Peyer's patch (tissue), 4 donors: ENCODE measurements at regions not wholly inside any gene's neighbourhood (a gene's known extent, or its start where the extent isn't known, plus 50 kb on each side); places are given as distances from the start of the nearest gene placed in this dataset.

ENCODE experiments used
- POLR2A ChIP-seq, 2 donors: fragments of 450-650 bp; IDR thresholded peaks; one replicate each; pipeline ENCODE4 v1.5.1; 2017; ENCODE audit warnings: antibody characterized with exemption in 2 of 2, mild to moderate bottlenecking in 2 of 2, moderate library complexity in 2 of 2
- TF ChIP-seq, protein P1 (sequence below), 6 experiments: fragments of 450-650 bp in 4 of 6; fragments of 200-600 bp in 2 of 6; sonication (generic) in 1 of 6; IDR thresholded peaks; one replicate each; pipeline ENCODE4 v1.5.1; 2017 to 2019; ENCODE audit warnings: antibody characterized with exemption in 6 of 6, mild to moderate bottlenecking in 3 of 6, moderate library complexity in 1 of 6

DNA sequence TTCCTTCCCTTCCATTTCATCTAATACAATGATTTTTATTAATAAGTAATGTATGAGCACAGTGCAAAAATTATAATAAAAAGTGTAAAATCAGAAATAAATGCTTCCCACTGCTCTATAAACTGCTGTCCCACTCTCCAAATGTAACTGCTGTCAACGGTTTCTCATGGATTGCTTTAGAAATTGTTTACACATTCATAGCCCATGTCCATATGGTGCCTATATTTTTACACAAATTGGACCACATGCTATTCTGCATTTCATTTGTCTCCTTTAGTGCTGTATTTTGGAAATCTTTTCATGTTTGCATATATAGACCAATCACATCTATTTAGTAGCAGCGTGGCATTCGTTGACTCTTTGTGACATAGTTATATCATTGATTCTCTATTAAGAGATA is 164.7 kb upstream of the SLCO3A1 start:
- TF ChIP-seq POLR2A (IDR thresholded peaks at IDR 0.05): no peak
- TF ChIP-seq, protein P1, sequence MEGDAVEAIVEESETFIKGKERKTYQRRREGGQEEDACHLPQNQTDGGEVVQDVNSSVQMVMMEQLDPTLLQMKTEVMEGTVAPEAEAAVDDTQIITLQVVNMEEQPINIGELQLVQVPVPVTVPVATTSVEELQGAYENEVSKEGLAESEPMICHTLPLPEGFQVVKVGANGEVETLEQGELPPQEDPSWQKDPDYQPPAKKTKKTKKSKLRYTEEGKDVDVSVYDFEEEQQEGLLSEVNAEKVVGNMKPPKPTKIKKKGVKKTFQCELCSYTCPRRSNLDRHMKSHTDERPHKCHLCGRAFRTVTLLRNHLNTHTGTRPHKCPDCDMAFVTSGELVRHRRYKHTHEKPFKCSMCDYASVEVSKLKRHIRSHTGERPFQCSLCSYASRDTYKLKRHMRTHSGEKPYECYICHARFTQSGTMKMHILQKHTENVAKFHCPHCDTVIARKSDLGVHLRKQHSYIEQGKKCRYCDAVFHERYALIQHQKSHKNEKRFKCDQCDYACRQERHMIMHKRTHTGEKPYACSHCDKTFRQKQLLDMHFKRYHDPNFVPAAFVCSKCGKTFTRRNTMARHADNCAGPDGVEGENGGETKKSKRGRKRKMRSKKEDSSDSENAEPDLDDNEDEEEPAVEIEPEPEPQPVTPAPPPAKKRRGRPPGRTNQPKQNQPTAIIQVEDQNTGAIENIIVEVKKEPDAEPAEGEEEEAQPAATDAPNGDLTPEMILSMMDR (IDR thresholded peaks at IDR 0.05): no peak
